Astrocyte (in vitro differentiated cells and primary cell): ENCODE measurements at regions not wholly inside any gene's neighbourhood (a gene's known extent, or its start where the extent isn't known, plus 50 kb on each side); places are given as distances from the start of the nearest gene placed in this dataset.

Source experiments
- DNase-seq: peaks from one replicate; pipeline ENCODE4 v3.0.0-alpha.2; 2010; ENCODE audit warnings: low read depth
- FAIRE-seq: peaks from 2 replicates; lab custom pipeline; 2011; peaks lifted over from hg19 to GRCh38; lab: Jason Lieb, UNC
- H2AFZ ChIP-seq: 2 replicates; pipeline ENCODE4 v1.6.0; 2012; ENCODE audit warnings: low read depth, low read length, inconsistent platforms
- H3K27ac ChIP-seq: 2 replicates; pipeline ENCODE4 v1.5.1; 2011; ENCODE audit warnings: low read depth, low read length, inconsistent platforms
- H3K27me3 ChIP-seq: 2 replicates; pipeline ENCODE4 v1.6.0; 2011; ENCODE audit warnings: low read length, inconsistent platforms; ENCODE audit not compliant: insufficient read depth
- H3K36me3 ChIP-seq: 2 replicates; pipeline ENCODE4 v1.5.1; 2011; ENCODE audit warnings: low read length, inconsistent platforms; ENCODE audit not compliant: insufficient read depth
- H3K4me1 ChIP-seq: 2 replicates; pipeline ENCODE4 v1.5.1; 2011; ENCODE audit warnings: low read length, inconsistent platforms; ENCODE audit not compliant: insufficient read depth
- H3K4me2 ChIP-seq: 2 replicates; pipeline ENCODE4 v1.6.0; 2012; ENCODE audit warnings: low read length, inconsistent platforms
- H3K4me3 ChIP-seq: 2 replicates; pipeline ENCODE4 v1.5.1; 2011; ENCODE audit warnings: low read depth, mild to moderate bottlenecking, low read length, inconsistent platforms; ENCODE audit not compliant: insufficient read depth
- H3K79me2 ChIP-seq: 2 replicates; pipeline ENCODE4 v1.6.0; 2012; ENCODE audit warnings: mild to moderate bottlenecking, low read length, inconsistent platforms; ENCODE audit not compliant: insufficient read depth
- H3K9ac ChIP-seq: 2 replicates; pipeline ENCODE4 v1.6.0; 2012; ENCODE audit warnings: mild to moderate bottlenecking, low read length, inconsistent platforms
- H3K9me3 ChIP-seq: 2 replicates; pipeline ENCODE4 v1.5.1; 2012; ENCODE audit warnings: low read depth, mild to moderate bottlenecking, low read length, inconsistent platforms; ENCODE audit not compliant: insufficient read depth
- H4K20me1 ChIP-seq: 2 replicates; pipeline ENCODE4 v1.6.0; 2012; ENCODE audit warnings: low read length, inconsistent platforms; ENCODE audit not compliant: insufficient read depth
- H3K27ac Mint-ChIP-seq: one replicate; pipeline ENCODE4 v1.8.0; 2021; ENCODE audit warnings: mild to moderate bottlenecking, mixed read lengths; ENCODE audit not compliant: unreplicated experiment
- H3K27me3 Mint-ChIP-seq: one replicate; pipeline ENCODE4 v1.8.0; 2021; ENCODE audit warnings: low read depth, mixed read lengths; ENCODE audit not compliant: unreplicated experiment
- H3K36me3 Mint-ChIP-seq: one replicate; pipeline ENCODE4 v1.8.0; 2021; ENCODE audit warnings: low read depth, mixed read lengths; ENCODE audit not compliant: unreplicated experiment
- H3K4me1 Mint-ChIP-seq: one replicate; pipeline ENCODE4 v1.8.0; 2021; ENCODE audit warnings: low read depth, mixed read lengths; ENCODE audit not compliant: unreplicated experiment
- H3K4me3 Mint-ChIP-seq: one replicate; pipeline ENCODE4 v1.8.0; 2021; ENCODE audit warnings: mild to moderate bottlenecking, moderate library complexity, mixed read lengths; ENCODE audit not compliant: unreplicated experiment
- H3K9me3 Mint-ChIP-seq: one replicate; pipeline ENCODE4 v1.8.0; 2021; ENCODE audit warnings: mild to moderate bottlenecking, mixed read lengths; ENCODE audit not compliant: unreplicated experiment
- CTCF ChIP-seq: IDR thresholded peaks from 2 replicates; pipeline ENCODE4 v1.5.1; 2011; ENCODE audit warnings: low read depth, mild to moderate bottlenecking, inconsistent platforms, low read length, moderate library complexity; ENCODE audit not compliant: insufficient read depth
- EZH2 ChIP-seq: IDR thresholded peaks from 2 replicates; pipeline ENCODE4 v1.6.1; 2012; ENCODE audit warnings: mild to moderate bottlenecking, low read length, inconsistent platforms; ENCODE audit not compliant: insufficient read depth

- no peak overlapping the region for H3K4me2 ChIP-seq
- no peaks in the 10 kb centered on the region for H3K79me2 ChIP-seq
- TF ChIP-seq CTCF (no peak), EZH2 (no peak)
- H3K27ac ChIP-seq: no peak overlapping the region
- FAIRE-seq: no peak
- no peak overlapping the region for H3K9ac ChIP-seq
- H3K27ac Mint-ChIP-seq: no peak overlapping the region
- H3K4me1 Mint-ChIP-seq: peaks cover 4% of the 10 kb centered on the region
- no peaks in the 10 kb centered on the region for H3K4me1 ChIP-seq
- H3K36me3 ChIP-seq: no peaks in the 10 kb centered on the region
- no peaks in the 10 kb centered on the region for H3K27me3 Mint-ChIP-seq
- H3K9me3 ChIP-seq: peaks cover 5% of the 10 kb centered on the region
- H3K9me3 Mint-ChIP-seq: peaks cover 17% of the 10 kb centered on the region
- no peak for DNase-seq
- no peaks in the 10 kb centered on the region for H3K36me3 Mint-ChIP-seq
- H3K4me3 Mint-ChIP-seq: no peak overlapping the region
- no peak overlapping the region for H3K4me3 ChIP-seq
- H4K20me1 ChIP-seq: no peaks in the 10 kb centered on the region
- no peaks in the 10 kb centered on the region for H3K27me3 ChIP-seq
- H2AFZ ChIP-seq: no peak overlapping the region
Observed at GRCh38 chr2:12803607-12804006, 86.9 kb downstream of the TRIB2 start.

GRCh38 chr2:12804091-12804856 is 87.5 kb downstream of the TRIB2 start:
- H3K4me1 ChIP-seq: no peaks in the 10 kb centered on the region
- H4K20me1 ChIP-seq: no peaks in the 10 kb centered on the region
- no peak overlapping the region for H2AFZ ChIP-seq
- Mint-ChIP-seq H3K27me3 (no peaks in the 10 kb centered on the region), H3K36me3 (no peaks in the 10 kb centered on the region), H3K4me3 (no peak overlapping the region), H3K4me1 (peaks cover 4% of the 10 kb centered on the region), H3K9me3 (peaks cover 17% of the 10 kb centered on the region), H3K27ac (no peak overlapping the region)
- H3K36me3 ChIP-seq: no peaks in the 10 kb centered on the region
- no peak for TF ChIP-seq EZH2
- no peak for TF ChIP-seq CTCF
- H3K9ac ChIP-seq: no peak overlapping the region
- no peak overlapping the region for H3K4me3 ChIP-seq
- no peak overlapping the region for H3K27ac ChIP-seq
- no peaks in the 10 kb centered on the region for H3K79me2 ChIP-seq
- H3K27me3 ChIP-seq: no peaks in the 10 kb centered on the region
- FAIRE-seq (no peak), DNase-seq (no peak)
- H3K4me2 ChIP-seq: no peak overlapping the region
- peaks cover 5% of the 10 kb centered on the region for H3K9me3 ChIP-seq

- Histone ChIP-seq H3K4me3 (no peak overlapping the region), H3K9me3 (peaks cover 5% of the 10 kb centered on the region), H3K9ac (no peak overlapping the region), H3K27me3 (no peaks in the 10 kb centered on the region), H3K4me1 (no peaks in the 10 kb centered on the region), H4K20me1 (no peaks in the 10 kb centered on the region), H3K27ac (no peak overlapping the region), H2AFZ (no peak overlapping the region), H3K79me2 (no peaks in the 10 kb centered on the region), H3K4me2 (no peak overlapping the region), H3K36me3 (no peaks in the 10 kb centered on the region)
- Mint-ChIP-seq H3K27ac (no peak overlapping the region), H3K4me1 (peaks cover 4% of the 10 kb centered on the region), H3K9me3 (peaks cover 16% of the 10 kb centered on the region), H3K36me3 (no peaks in the 10 kb centered on the region), H3K27me3 (no peaks in the 10 kb centered on the region), H3K4me3 (no peak overlapping the region)
- no peak for TF ChIP-seq CTCF
- no peak for TF ChIP-seq EZH2
- DNase-seq (no peak), FAIRE-seq (no peak)
Observed at GRCh38 chr2:12805033-12805432, 88.3 kb downstream of the TRIB2 start.
